Colon (tissue), 2 donors: ENCODE measurements at regions not wholly inside any gene's neighbourhood (a gene's known extent, or its start where the extent isn't known, plus 50 kb on each side); places are given as distances from the start of the nearest gene placed in this dataset.

Experiments
- FAIRE-seq: peaks from 2 replicates; lab custom pipeline; 2012; peaks lifted over from hg19 to GRCh38; lab: Jason Lieb, UNC
- donor health status: control.
- donor health status: control.

- no peak for FAIRE-seq
These were observed 432.0 kb downstream of the CCDC85A start for GRCh38 chr2:56615760-56616159.

- FAIRE-seq = no peak
These were observed 440.4 kb downstream of the CCDC85A start for GRCh38 chr2:56624181-56624580.

GRCh38 chr2:56626927-56627326 lies 443.1 kb downstream of the CCDC85A start:
- FAIRE-seq = no peak

- FAIRE-seq = no peak
These were observed 446.5 kb downstream of the CCDC85A start for GRCh38 chr2:56630286-56630685.

- no peak for FAIRE-seq
These were observed 464.2 kb downstream of the CCDC85A start for GRCh38 chr2:56647997-56648396.

- FAIRE-seq = no peak
These were observed 465.0 kb downstream of the CCDC85A start for GRCh38 chr2:56648802-56649201.

GRCh38 chr2:56654936-56655335 lies 471.1 kb downstream of the CCDC85A start:
- no peak for FAIRE-seq

- FAIRE-seq = no peak
These were observed 473.0 kb downstream of the CCDC85A start for GRCh38 chr2:56656826-56657225.

- no peak for FAIRE-seq
These were observed 483.0 kb downstream of the CCDC85A start for GRCh38 chr2:56666777-56667176.

GRCh38 chr2:56671973-56672569 lies 488.3 kb downstream of the CCDC85A start:
- FAIRE-seq = no peak

- no peak for FAIRE-seq
These were observed 490.3 kb downstream of the CCDC85A start for GRCh38 chr2:56674084-56674483.

GRCh38 chr2:56676966-56677365 lies 493.2 kb downstream of the CCDC85A start:
- FAIRE-seq = no peak

- FAIRE-seq = no peak
These were observed 497.3 kb downstream of the CCDC85A start for GRCh38 chr2:56680971-56681631.

- no peak for FAIRE-seq
These were observed 498.0 kb downstream of the CCDC85A start for GRCh38 chr2:56681659-56682396.

- no peak for FAIRE-seq
These were observed 498.6 kb downstream of the CCDC85A start for GRCh38 chr2:56682397-56682760.

- FAIRE-seq = no peak
These were observed 500.5 kb downstream of the CCDC85A start for GRCh38 chr2:56684327-56684726.

- no peak for FAIRE-seq
These were observed 501.4 kb downstream of the CCDC85A start for GRCh38 chr2:56685205-56685604.

- no peak for FAIRE-seq
These were observed 503.4 kb downstream of the CCDC85A start for GRCh38 chr2:56687169-56687568.

- FAIRE-seq = no peak
These were observed 504.9 kb downstream of the CCDC85A start for GRCh38 chr2:56688661-56689060.

- FAIRE-seq = no peak
These were observed 509.7 kb downstream of the CCDC85A start for GRCh38 chr2:56693501-56693900.

- FAIRE-seq = no peak
These were observed 519.2 kb downstream of the CCDC85A start for GRCh38 chr2:56703001-56703400.

- no peak for FAIRE-seq
These were observed 521.9 kb downstream of the CCDC85A start for GRCh38 chr2:56705713-56706112.

GRCh38 chr2:56707218-56707617 lies 523.4 kb downstream of the CCDC85A start:
- FAIRE-seq = no peak

GRCh38 chr2:56707650-56708049 lies 523.9 kb downstream of the CCDC85A start:
- FAIRE-seq = no peak
